Choroid plexus epithelial cell (primary cell): ENCODE measurements at regions not wholly inside any gene's neighbourhood (a gene's known extent, or its start where the extent isn't known, plus 50 kb on each side); places are given as distances from the start of the nearest gene placed in this dataset.

ENCODE experiments used
- DNase-seq: peaks from one replicate; pipeline ENCODE4 v3.0.0-alpha.2; 2010; ENCODE audit warnings: low read depth
- H3K4me3 ChIP-seq: 2 replicates; pipeline ENCODE4 v1.5.1; 2011; ENCODE audit warnings: low read depth, mild to moderate bottlenecking, control low read depth, low read length, moderate library complexity
- CTCF ChIP-seq: conservative IDR thresholded peaks from 2 replicates; pipeline ENCODE4 v1.5.1; 2011; ENCODE audit warnings: low read depth, mild to moderate bottlenecking, control low read depth, inconsistent platforms, low read length, moderate library complexity

DNA sequence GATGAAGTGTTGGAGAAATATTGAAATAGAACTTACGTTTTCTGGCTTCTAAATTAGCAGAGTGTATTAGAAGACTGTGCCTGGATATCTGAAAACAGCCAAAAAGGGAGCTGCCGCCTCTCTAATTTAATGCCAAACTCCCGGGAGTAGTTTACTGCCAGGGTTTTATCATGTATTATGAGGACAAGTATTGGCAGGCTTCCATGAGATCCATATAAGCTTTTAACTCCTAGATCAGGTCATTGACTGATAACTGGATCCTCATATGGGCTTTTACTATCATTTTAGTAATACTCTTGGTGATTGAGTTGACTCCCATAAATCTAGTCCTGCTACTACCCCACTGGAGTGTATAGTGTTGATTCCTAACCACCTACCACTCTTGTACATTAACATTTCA is 178.4 kb upstream of the CXADR start:
- no peak for DNase-seq
- no peak for TF ChIP-seq CTCF
- H3K4me3 ChIP-seq: no peak overlapping the region

GRCh38 chr21:17340081-17340480 is 172.8 kb upstream of the CXADR start:
- H3K4me3 ChIP-seq: no peak overlapping the region
- no peak for DNase-seq
- TF ChIP-seq CTCF: no peak

- DNase-seq: peak; percentile 42
- H3K4me3 ChIP-seq: no peak overlapping the region
- no peak for TF ChIP-seq CTCF
Measured at GRCh38 chr21:17343055-17343454, 169.8 kb upstream of the CXADR start.

GRCh38 chr21:17348357-17348756 is 164.5 kb upstream of the CXADR start:
- H3K4me3 ChIP-seq: no peak overlapping the region
- TF ChIP-seq CTCF: no peak
- no peak for DNase-seq

DNA sequence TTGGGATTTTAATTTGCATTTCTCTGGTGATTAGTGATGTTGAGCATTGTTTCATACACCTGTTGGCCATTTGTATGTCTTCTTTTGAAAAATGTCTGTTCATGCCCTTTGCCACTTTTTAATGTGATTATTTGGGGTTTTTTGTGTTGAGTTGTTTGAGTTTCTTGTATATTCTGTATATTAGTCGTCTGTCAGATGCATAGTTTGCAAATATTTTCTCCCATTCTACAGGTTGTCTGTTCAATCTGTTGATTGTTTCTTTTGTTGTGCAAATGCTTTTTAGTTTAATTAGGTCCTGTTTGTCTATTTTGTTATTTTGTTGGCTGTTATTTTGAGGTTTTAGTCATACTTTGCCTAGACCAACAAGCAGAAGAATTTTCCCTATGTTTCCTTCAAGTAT is 164.0 kb upstream of the CXADR start:
- no peak overlapping the region for H3K4me3 ChIP-seq
- DNase-seq: no peak
- TF ChIP-seq CTCF: no peak

DNA sequence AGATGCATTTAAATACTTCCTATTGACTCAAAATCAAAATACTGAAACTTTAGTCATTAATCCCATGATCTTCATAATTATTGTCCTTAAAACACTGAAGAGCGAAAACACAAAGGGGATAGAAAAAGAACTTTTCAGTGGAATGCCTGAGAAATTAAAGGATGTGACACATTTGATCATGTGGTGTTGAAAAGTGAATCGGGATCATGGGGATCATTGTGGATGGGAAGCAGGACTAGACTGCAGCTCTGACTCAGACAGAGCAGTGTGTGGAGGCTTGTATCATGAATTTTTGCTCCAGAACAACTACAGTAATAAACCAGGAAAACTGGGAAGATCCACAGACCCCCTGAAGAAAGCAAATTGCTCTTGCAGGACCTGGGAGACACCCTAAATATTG is 161.1 kb upstream of the CXADR start:
- no peak for TF ChIP-seq CTCF
- DNase-seq: no peak
- no peak overlapping the region for H3K4me3 ChIP-seq

GRCh38 chr21:17352996-17353655 is 159.7 kb upstream of the CXADR start:
- DNase-seq: no peak
- no peak for TF ChIP-seq CTCF
- H3K4me3 ChIP-seq: no peak overlapping the region
